Esophagus mucosa (tissue), 1 donor: ENCODE measurements at regions not wholly inside any gene's neighbourhood (a gene's known extent, or its start where the extent isn't known, plus 50 kb on each side); places are given as distances from the start of the nearest gene placed in this dataset.

ENCODE experiments used
- ATAC-seq: fragments of 200-7000 bp; cut with Tn5 transposase; one replicate; pipeline ENCODE4 v1.9.1; 2020
- donor health status: DM: yes; HTN: yes; CAD: no.

DNA sequence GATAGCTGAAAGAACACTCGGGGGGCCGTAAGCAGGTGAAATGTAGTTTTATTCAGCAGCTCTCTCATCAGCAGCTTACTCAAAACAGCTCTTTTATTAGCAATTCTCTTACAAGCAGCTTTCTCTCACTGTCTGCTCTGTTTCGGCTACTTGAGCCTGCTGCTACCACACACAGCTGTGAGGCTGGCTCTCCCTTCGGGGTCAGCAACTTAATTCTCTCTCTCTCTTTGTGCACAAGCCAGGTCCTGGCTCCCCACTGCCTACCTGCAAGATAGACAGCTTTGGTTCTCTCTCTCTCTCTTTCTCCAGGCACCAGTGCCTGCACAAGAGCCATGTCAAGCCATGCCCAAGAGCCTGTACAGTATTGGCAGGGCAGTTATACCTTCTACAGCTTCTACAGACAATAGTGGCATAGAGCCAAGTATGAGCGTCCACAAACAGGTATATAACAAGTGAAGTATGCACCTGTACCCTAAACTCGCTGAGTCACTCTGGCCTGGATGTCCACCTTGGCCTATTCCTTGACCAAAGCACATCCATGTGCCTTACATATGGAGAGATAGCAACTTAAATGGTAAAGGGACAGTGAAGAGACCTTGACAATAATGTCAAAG, 110.8 kb downstream of the MTNR1B start:
- no peak for ATAC-seq

DNA sequence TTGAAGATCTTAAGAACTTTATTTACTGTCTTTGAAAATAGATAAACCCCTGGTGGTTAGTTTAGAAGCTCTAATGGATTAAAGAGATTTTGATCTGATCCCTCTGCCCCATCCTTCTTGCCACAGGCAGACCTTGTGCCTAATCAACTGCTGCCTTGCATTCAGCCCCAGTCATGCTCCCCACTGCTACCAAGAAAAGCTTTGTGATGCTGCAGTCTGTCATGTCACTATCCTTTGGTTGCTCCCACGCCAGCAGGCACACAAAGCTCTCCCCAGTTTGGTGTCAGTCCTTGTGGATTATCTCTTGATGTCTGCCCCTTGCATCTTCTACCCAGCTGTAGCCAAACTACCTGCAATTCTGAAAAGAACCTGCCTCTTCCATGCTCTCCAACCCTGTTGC, 112.2 kb downstream of the MTNR1B start:
- ATAC-seq = no peak

DNA sequence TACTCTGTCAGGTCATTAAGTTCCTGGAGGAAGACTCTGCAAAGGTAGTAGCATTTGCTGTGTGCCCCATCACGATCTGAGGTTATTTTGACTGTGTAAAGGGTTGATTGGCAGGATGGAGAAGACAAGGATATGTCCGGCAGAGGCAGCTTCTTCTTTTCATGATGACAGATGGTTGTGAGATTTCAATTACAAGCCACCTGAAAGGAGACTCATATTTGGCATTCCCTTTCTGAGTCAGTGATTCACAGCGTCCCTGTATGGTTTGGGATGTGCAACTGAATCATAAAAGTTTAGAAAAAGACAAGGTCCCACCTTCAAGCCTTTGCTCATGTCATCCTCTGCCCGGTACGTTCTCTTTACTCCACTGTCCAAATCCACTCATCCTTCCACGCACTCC, 113.4 kb downstream of the MTNR1B start:
- ATAC-seq = no peak

DNA sequence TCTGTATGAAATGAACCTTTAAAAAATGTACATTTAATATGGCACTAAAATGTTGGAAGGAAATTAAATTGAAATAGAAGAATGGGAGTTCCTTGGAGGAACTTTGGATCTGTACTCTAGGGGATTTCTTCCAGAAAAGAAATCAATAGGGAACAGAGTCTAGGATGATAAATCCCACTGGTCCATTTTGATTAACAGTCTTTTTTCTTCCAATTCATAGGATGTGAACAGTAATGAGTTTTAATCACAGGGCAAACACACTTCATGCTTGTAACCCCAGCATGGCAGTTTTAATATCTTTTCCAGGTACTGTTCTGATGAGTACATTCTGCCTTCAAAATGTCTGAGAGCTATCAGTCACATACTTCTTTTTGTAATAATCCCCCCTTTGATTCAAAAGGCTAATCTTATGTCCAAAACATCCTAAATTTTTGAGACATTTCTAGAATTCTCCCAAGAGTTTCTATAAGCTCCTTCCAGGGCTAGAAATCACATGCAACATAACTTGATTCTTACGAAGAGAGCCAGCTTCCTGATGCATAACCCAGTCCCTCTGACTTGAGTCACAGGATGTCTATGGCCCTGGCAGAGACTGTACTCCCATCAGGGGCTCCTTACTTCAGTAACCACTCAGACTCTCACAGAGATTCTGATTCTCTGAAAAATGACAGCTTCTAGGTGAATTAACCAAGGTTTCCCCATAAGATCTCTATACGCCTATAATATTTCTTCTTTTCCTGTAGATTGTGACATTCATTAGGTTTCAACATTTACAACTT, 112.9 kb downstream of the SLC36A4 start:
- ATAC-seq = peak; percentile 79

DNA sequence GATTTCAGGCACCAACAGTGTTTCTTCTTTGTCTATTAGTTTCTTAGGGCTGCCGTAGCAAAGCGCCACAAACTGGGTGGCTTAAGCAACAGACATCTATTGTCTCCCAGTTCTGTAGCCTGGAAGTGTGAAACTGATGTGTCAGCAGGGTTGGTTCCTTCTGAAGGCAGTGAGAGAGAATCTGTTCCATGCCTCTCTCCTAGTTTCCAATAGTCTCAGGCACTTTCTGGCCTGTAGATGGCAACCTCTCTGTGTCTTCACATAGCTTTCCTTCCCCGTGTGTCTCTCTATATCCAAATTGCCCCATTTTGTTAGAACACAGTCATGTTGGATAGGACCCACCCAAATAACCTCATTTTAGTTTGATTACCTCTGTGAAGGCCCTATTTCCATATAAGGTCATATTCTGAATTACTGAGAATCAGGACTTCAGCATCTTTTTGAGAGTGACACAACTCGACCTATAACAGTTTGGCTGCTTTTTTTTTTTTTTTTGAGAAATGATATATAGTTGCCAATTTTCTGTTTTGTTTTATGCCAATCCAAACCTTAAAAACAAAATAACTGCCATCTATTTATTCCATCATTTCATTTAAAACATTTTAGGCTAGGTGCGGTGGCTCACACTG, 108.2 kb downstream of the SLC36A4 start:
- peak; percentile 71 for ATAC-seq
